Lower leg skin (tissue), 3 donors: ENCODE measurements at regions not wholly inside any gene's neighbourhood (a gene's known extent, or its start where the extent isn't known, plus 50 kb on each side); places are given as distances from the start of the nearest gene placed in this dataset.

ENCODE experiments used
- POLR2A ChIP-seq, 2 donors: fragments of 450-650 bp; IDR thresholded peaks; one replicate each; pipeline ENCODE4 v1.6.1; 2016 to 2017; ENCODE audit warnings: antibody characterized with exemption in 2 of 2, mild to moderate bottlenecking in 1 of 2, moderate library complexity in 1 of 2
- TF ChIP-seq, protein P1 (sequence below), 3 donors: fragments of 450-650 bp; IDR thresholded peaks; one replicate each; pipeline ENCODE4 v1.5.1; 2016; ENCODE audit warnings: antibody characterized with exemption in 3 of 3, mild to moderate bottlenecking in 3 of 3, moderate library complexity in 2 of 3

DNA sequence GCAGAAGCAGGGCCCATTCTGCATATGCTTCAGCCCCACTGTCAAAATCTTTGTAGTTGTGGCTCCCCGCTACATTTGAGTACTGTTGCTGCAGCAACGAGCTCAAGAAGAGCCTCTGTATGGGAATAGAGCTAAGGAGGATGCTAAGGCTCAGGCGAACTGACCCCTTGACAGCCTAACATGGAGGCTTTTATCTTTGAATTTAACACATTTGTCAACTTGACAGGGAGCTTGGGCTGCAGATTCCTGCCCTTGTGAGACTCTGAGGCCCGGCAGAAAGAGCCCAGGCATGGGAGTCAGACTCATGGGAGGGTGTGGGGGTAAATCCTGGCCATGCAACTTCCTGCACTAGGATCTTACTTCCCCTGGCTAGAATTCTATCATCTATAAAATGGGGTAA, 278.7 kb upstream of the CITED2 start:
- TF ChIP-seq, protein P1, sequence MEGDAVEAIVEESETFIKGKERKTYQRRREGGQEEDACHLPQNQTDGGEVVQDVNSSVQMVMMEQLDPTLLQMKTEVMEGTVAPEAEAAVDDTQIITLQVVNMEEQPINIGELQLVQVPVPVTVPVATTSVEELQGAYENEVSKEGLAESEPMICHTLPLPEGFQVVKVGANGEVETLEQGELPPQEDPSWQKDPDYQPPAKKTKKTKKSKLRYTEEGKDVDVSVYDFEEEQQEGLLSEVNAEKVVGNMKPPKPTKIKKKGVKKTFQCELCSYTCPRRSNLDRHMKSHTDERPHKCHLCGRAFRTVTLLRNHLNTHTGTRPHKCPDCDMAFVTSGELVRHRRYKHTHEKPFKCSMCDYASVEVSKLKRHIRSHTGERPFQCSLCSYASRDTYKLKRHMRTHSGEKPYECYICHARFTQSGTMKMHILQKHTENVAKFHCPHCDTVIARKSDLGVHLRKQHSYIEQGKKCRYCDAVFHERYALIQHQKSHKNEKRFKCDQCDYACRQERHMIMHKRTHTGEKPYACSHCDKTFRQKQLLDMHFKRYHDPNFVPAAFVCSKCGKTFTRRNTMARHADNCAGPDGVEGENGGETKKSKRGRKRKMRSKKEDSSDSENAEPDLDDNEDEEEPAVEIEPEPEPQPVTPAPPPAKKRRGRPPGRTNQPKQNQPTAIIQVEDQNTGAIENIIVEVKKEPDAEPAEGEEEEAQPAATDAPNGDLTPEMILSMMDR (IDR thresholded peaks at IDR 0.05): no peak
- no peak for TF ChIP-seq POLR2A (IDR thresholded peaks at IDR 0.05)
